K562 (cell line): ENCODE measurements at regions not wholly inside any gene's neighbourhood (a gene's known extent, or its start where the extent isn't known, plus 50 kb on each side); places are given as distances from the start of the nearest gene placed in this dataset.
A peak's percentile ranks its signal among the peaks of the same experiment; 100 is the strongest.

ENCODE experiments used
- ATAC-seq: fragments of 200-7000 bp; cut with Tn5 transposase; 3 replicates; pipeline ENCODE4 v1.9.1; 2020; ENCODE audit warnings: moderate library complexity
- BruUV-seq: library from RNA; stranded (reverse); fragments of 400-500 nt; replicated peaks from 2 replicates; lab custom pipeline; 2021; lab: Mats Ljungman, UMichigan
- CTCF ChIA-PET: fragments of 300-600 bp; formaldehyde crosslinking; extraction: SDS; loops from one replicate; lab custom pipeline; 2021; ENCODE audit warnings: low intra/inter-chr PET ratio; lab: Yijun Ruan, JAX
- POLR2A ChIA-PET: fragments of 300-600, 350-650 bp; sonication (Branson Sonifier 250); formaldehyde crosslinking; extraction: SDS; loops from one replicate; lab custom pipeline; 2021; ENCODE audit warnings: antibody characterized with exemption, inconsistent platforms; lab: Yijun Ruan, JAX
- DNase-seq, 4 experiments: peaks; one replicate each; pipeline versions ENCODE4 v3.0.0 to v3.0.0-alpha.2; 2011 to 2018; ENCODE audit warnings: low spot score in 3 of 4, mixed read lengths in 3 of 4; ENCODE audit errors: extremely low read depth in 1 of 4
- FAIRE-seq: peaks from 2 replicates; lab custom pipeline; 2011; peaks lifted over from hg19 to GRCh38; lab: Jason Lieb, UNC
- H2AFZ ChIP-seq: 2 replicates; pipeline ENCODE4 v1.6.0; 2011; ENCODE audit warnings: low read depth, low read length, control low read depth, inconsistent platforms
- H3K27ac ChIP-seq: fragments of 200-600 bp; 3 replicates; pipeline ENCODE4 v1.8.0; 2011; ENCODE audit warnings: low read depth, mild to moderate bottlenecking, control low read depth, inconsistent platforms, low read length, moderate library complexity, mixed read lengths; ENCODE audit errors: extremely low read depth
- H3K27me3 ChIP-seq, 2 experiments: fragments of 300-600 bp in 1 of 2; 2 replicates in 1 of 2; 3 replicates in 1 of 2; pipeline versions ENCODE4 v1.6.0 to v1.8.0; 2011; ENCODE audit warnings: inconsistent platforms in 2 of 2, low read length in 2 of 2, mild to moderate bottlenecking in 1 of 2, mixed read lengths in 1 of 2, moderate library complexity in 1 of 2; ENCODE audit not compliant: control insufficient read depth in 2 of 2, insufficient read depth in 2 of 2
- H3K36me3 ChIP-seq: fragments of 300-600 bp; 3 replicates; pipeline ENCODE4 v1.8.0; 2011; ENCODE audit warnings: mild to moderate bottlenecking, low read length, inconsistent platforms; ENCODE audit not compliant: control insufficient read depth, insufficient read depth
- H3K4me1 ChIP-seq, 2 experiments: fragments of 200-600 bp in 1 of 2; replicated peaks in 1 of 2; 2 replicates in 1 of 2; 3 replicates in 1 of 2; pipeline versions ENCODE4 v1.5.1 to v1.8.0; 2011; ENCODE audit warnings: inconsistent platforms in 2 of 2, low read length in 2 of 2, mild to moderate bottlenecking in 1 of 2, mixed read lengths in 1 of 2, moderate library complexity in 1 of 2; ENCODE audit not compliant: control insufficient read depth in 2 of 2, insufficient read depth in 2 of 2
- H3K4me2 ChIP-seq: 2 replicates; pipeline ENCODE4 v1.6.1; 2011; ENCODE audit warnings: low read length, control low read depth, inconsistent platforms, mixed read lengths; ENCODE audit not compliant: insufficient read depth
- H3K4me3 ChIP-seq: fragments of 200-600 bp; sonication (generic), shearing (Covaris generic); 2 replicates; pipeline ENCODE4 v1.5.1; 2016; ENCODE audit warnings: control low read depth, inconsistent platforms
- H3K79me2 ChIP-seq: fragments of 200-600 bp; 3 replicates; pipeline ENCODE4 v1.8.0; 2011; ENCODE audit warnings: low read length, inconsistent platforms; ENCODE audit not compliant: control insufficient read depth, insufficient read depth
- H3K9ac ChIP-seq, 2 experiments: 2 replicates each; pipeline versions ENCODE4 v1.6.0 to v1.6.1; 2011; ENCODE audit warnings: low read depth in 2 of 2, low read length in 2 of 2, control low read depth in 1 of 2, inconsistent platforms in 1 of 2, mild to moderate bottlenecking in 1 of 2, mixed read lengths in 1 of 2; ENCODE audit not compliant: insufficient read depth in 1 of 2
- H3K9me1 ChIP-seq: one replicate; pipeline ENCODE4 v1.6.0; 2011; ENCODE audit warnings: inconsistent platforms, mild to moderate bottlenecking, low read length, moderate library complexity; ENCODE audit not compliant: control insufficient read depth, insufficient read depth
- H3K9me3 ChIP-seq: replicated peaks from 2 replicates; pipeline ENCODE4 v1.5.1; 2011; ENCODE audit warnings: low read depth, low read length, inconsistent platforms; ENCODE audit not compliant: control insufficient read depth, insufficient read depth
- H4K20me1 ChIP-seq: replicated peaks from 2 replicates; pipeline ENCODE4 v1.6.1; 2011; ENCODE audit warnings: low read length, inconsistent platforms, mixed read lengths; ENCODE audit not compliant: control insufficient read depth, insufficient read depth
- ESRRB ChIP-seq: fragments of 250-450 bp; sonication (Bioruptor Pico); IDR thresholded peaks from 2 replicates; pipeline ENCODE4 v1.5.0; 2020; ENCODE audit warnings: mild to moderate bottlenecking, moderate library complexity, borderline replicate concordance
- FOXJ2 ChIP-seq: fragments of 200-800 bp; sonication (Bioruptor generic); IDR thresholded peaks from 2 replicates; pipeline ENCODE4 v1.6.1; 2016; ENCODE audit warnings: missing genetic modification characterization, missing compliant biosample characterization
- KLF6 ChIP-seq: fragments of 250-450 bp; sonication (Bioruptor Pico); IDR thresholded peaks from 2 replicates; pipeline ENCODE4 v1.4.0; 2020; ENCODE audit warnings: mild to moderate bottlenecking, moderate library complexity, borderline replicate concordance
- MAFF ChIP-seq: IDR thresholded peaks from 2 replicates; pipeline ENCODE4 v1.6.1; 2012; ENCODE audit warnings: low read length, improper control_type of control experiment
- NBN ChIP-seq: fragments of 450-650 bp; IDR thresholded peaks from 2 replicates; pipeline ENCODE4 v1.6.1; 2016; ENCODE audit warnings: low read depth, mild to moderate bottlenecking
- ZC3H11A ChIP-seq: IDR thresholded peaks from 2 replicates; pipeline ENCODE4 v1.6.1; 2012; ENCODE audit warnings: low read depth, low read length, improper control_type of control experiment
- ZNF133 ChIP-seq: fragments of 250-450 bp; sonication (Bioruptor Pico); IDR thresholded peaks from 2 replicates; pipeline ENCODE4 v1.4.0; 2020; ENCODE audit warnings: mild to moderate bottlenecking
- ZNF316 ChIP-seq: fragments of 450-650 bp; IDR thresholded peaks from 2 replicates; pipeline ENCODE4 v1.6.1; 2016
- ZNF324 ChIP-seq: fragments of 250-450 bp; sonication (Bioruptor Pico); IDR thresholded peaks from 2 replicates; pipeline ENCODE4 v1.4.0; 2020; ENCODE audit warnings: mild to moderate bottlenecking
- in situ Hi-C: fragments of 300-500 bp; cut with MboI; formaldehyde crosslinking; loops from 4 replicates; pipeline ENCODE4 v1.15.0; 2018; ENCODE audit warnings: inconsistent platforms, mixed read lengths
- intact Hi-C: fragments of 100-400 bp; cut with micrococcal nuclease; formaldehyde crosslinking; loops from 2 replicates; pipeline ENCODE4 v1.14.2; 2022
- TF ChIP-seq, protein P1 (sequence below): fragments of 200-800 bp; sonication (Bioruptor generic); IDR thresholded peaks from 2 replicates; pipeline ENCODE4 v1.6.1; 2017; ENCODE audit warnings: missing genetic modification characterization, missing compliant biosample characterization
- TF ChIP-seq, protein P2 (sequence below): fragments of 250-450 bp; sonication (Bioruptor Pico); IDR thresholded peaks from 2 replicates; pipeline ENCODE4 v1.5.0; 2021
- TF ChIP-seq, protein P3 (sequence below): fragments of 450-650 bp; formaldehyde crosslinking; IDR thresholded peaks from 2 replicates; pipeline ENCODE4 v1.4.0; 2020; ENCODE audit warnings: mild to moderate bottlenecking, moderate library complexity

DNA sequence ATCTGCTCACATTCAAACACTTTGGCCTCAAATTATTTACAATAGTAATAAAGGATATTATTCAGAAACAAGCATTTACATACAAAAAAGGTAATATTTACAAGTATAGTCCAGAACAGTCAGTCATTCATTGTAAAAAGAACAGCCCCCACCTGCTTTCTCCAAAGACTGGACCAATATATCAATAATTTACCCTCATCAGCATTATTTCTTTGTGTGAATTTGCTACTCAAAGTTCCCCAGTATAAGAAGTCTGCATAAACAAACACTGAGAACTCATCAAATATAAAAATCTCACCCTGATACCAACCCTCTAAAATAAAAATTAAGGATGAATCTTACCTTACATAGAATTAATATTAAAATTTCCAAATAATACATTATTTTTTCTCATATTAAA lies 267.8 kb upstream of the POU5F2 start:
- CTCF ChIA-PET: no interaction called here
- H3K4me3 ChIP-seq: no peak overlapping the region
- POLR2A ChIA-PET: no interaction called here
- ATAC-seq: no peak
- intact Hi-C loops (no loop called here), in situ Hi-C loops (no loop called here)
- no TSS peak for BruUV-seq
- H3K4me2 ChIP-seq: no peak overlapping the region
- no peaks in the 10 kb centered on the region for H4K20me1 ChIP-seq
- no peak overlapping the region for H2AFZ ChIP-seq
- no peak overlapping the region for H3K27ac ChIP-seq
- H3K9me1 ChIP-seq: no peaks in the 10 kb centered on the region
- H3K9me3 ChIP-seq: no peaks in the 10 kb centered on the region
- no peaks in the 10 kb centered on the region for H3K27me3 ChIP-seq
- TF ChIP-seq, protein P1, sequence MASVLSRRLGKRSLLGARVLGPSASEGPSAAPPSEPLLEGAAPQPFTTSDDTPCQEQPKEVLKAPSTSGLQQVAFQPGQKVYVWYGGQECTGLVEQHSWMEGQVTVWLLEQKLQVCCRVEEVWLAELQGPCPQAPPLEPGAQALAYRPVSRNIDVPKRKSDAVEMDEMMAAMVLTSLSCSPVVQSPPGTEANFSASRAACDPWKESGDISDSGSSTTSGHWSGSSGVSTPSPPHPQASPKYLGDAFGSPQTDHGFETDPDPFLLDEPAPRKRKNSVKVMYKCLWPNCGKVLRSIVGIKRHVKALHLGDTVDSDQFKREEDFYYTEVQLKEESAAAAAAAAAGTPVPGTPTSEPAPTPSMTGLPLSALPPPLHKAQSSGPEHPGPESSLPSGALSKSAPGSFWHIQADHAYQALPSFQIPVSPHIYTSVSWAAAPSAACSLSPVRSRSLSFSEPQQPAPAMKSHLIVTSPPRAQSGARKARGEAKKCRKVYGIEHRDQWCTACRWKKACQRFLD: no peak
- peak; percentile 49 for TF ChIP-seq ZNF316
- no peak for TF ChIP-seq ESRRB (CRISPR knock-in tag)
- TF ChIP-seq ZNF133 (CRISPR knock-in tag): no peak
- TF ChIP-seq FOXJ2 (tag): no peak
- TF ChIP-seq KLF6 (CRISPR knock-in tag): no peak
- TF ChIP-seq MAFF: peak; percentile 38; the same call in 1 of the 2 replicates
- no peak for TF ChIP-seq ZNF324 (CRISPR knock-in tag)
- no peak for TF ChIP-seq NBN
- TF ChIP-seq, protein P2, sequence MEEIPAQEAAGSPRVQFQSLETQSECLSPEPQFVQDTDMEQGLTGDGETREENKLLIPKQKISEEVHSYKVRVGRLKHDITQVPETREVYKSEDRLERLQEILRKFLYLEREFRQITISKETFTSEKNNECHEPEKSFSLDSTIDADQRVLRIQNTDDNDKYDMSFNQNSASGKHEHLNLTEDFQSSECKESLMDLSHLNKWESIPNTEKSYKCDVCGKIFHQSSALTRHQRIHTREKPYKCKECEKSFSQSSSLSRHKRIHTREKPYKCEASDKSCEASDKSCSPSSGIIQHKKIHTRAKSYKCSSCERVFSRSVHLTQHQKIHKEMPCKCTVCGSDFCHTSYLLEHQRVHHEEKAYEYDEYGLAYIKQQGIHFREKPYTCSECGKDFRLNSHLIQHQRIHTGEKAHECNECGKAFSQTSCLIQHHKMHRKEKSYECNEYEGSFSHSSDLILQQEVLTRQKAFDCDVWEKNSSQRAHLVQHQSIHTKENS (CRISPR knock-in tag): no peak
- TF ChIP-seq, protein P3, sequence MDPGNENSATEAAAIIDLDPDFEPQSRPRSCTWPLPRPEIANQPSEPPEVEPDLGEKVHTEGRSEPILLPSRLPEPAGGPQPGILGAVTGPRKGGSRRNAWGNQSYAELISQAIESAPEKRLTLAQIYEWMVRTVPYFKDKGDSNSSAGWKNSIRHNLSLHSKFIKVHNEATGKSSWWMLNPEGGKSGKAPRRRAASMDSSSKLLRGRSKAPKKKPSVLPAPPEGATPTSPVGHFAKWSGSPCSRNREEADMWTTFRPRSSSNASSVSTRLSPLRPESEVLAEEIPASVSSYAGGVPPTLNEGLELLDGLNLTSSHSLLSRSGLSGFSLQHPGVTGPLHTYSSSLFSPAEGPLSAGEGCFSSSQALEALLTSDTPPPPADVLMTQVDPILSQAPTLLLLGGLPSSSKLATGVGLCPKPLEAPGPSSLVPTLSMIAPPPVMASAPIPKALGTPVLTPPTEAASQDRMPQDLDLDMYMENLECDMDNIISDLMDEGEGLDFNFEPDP (CRISPR knock-in tag): no peak
- TF ChIP-seq ZC3H11A: no peak
- no peak for DNase-seq
- no peak for FAIRE-seq
- no peak overlapping the region for H3K9ac ChIP-seq
- H3K4me1 ChIP-seq: no peaks in the 10 kb centered on the region
- H3K36me3 ChIP-seq: no peaks in the 10 kb centered on the region
- no peaks in the 10 kb centered on the region for H3K79me2 ChIP-seq
